ENCODE measurements at regions not wholly inside any gene's neighbourhood (a gene's known extent, or its start where the extent isn't known, plus 50 kb on each side); places are given as distances from the start of the nearest gene placed in this dataset.

- TF ChIP-seq RARB (CRISPR knock-in tag; IDR thresholded peaks at IDR 0.05) (no peak), ZNF565 (CRISPR knock-in tag; conservative IDR thresholded peaks at IDR 0.05; ENCODE audit: low read depth) (no peak), BACH2 (CRISPR knock-in tag; IDR thresholded peaks at IDR 0.05; ENCODE audit: borderline replicate concordance) (no peak), ZNF8 (CRISPR knock-in tag; IDR thresholded peaks at IDR 0.05) (no peak), ZFP3 (CRISPR knock-in tag; IDR thresholded peaks at IDR 0.05) (no peak), TCF4 (CRISPR knock-in tag; IDR thresholded peaks at IDR 0.05; ENCODE audit: borderline replicate concordance) (no peak), PATZ1 (CRISPR knock-in tag; IDR thresholded peaks at IDR 0.05; ENCODE audit: borderline replicate concordance) (no peak), ZFP30 (CRISPR knock-in tag; IDR thresholded peaks at IDR 0.05) (no peak), SNAI2 (CRISPR knock-in tag; IDR thresholded peaks at IDR 0.05) (no peak), ZC3H10 (CRISPR knock-in tag; IDR thresholded peaks at IDR 0.05) (no peak), TSHZ2 (CRISPR knock-in tag; IDR thresholded peaks at IDR 0.05) (no peak), CREB5 (CRISPR knock-in tag; IDR thresholded peaks at IDR 0.05; ENCODE audit: low read depth) (no peak), ESRRG (CRISPR knock-in tag; IDR thresholded peaks at IDR 0.05) (no peak), PPARA (CRISPR knock-in tag; IDR thresholded peaks at IDR 0.05; ENCODE audit: borderline replicate concordance) (no peak)
These were observed 151.6 kb upstream of the SYNPR start for GRCh38 chr3:63126530-63126929.
